ENCODE measurements at regions not wholly inside any gene's neighbourhood (a gene's known extent, or its start where the extent isn't known, plus 50 kb on each side); places are given as distances from the start of the nearest gene placed in this dataset.

DNA sequence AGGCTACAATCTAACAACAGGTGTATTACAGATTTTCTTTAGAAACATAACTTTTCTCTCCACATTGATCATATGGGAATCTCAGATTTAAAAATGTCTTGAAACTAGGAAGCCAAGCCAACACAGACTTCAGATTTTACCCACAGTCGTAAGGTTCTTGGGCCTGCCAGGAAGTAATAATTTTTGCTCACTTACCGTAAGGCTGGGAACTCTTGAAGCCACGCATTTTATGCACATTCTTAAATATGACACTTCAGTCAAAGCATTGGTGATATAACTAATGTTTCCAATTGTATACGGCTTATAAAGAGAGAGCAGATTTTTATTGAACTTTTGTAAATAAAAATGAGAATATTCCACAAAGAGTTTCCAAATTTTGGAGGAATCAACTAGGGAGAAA, 328.9 kb upstream of the TRPC7 start:
- DNase-seq (ENCODE audit: low read depth): no peak

- no peak for DNase-seq (ENCODE audit: low read depth)
Observed at GRCh38 chr5:136689552-136689951, 324.2 kb upstream of the TRPC7 start.

GRCh38 chr5:136686192-136686872, 321.0 kb upstream of the TRPC7 start:
- no peak for DNase-seq (ENCODE audit: low read depth)

- no peak for DNase-seq (ENCODE audit: low read depth)
Observed at GRCh38 chr5:136682986-136683385, 317.6 kb upstream of the TRPC7 start.

GRCh38 chr5:136679233-136679632, 313.9 kb upstream of the TRPC7 start:
- no peak for DNase-seq (ENCODE audit: low read depth)

GRCh38 chr5:136677217-136677616, 311.9 kb upstream of the TRPC7 start:
- DNase-seq (ENCODE audit: low read depth): no peak

DNA sequence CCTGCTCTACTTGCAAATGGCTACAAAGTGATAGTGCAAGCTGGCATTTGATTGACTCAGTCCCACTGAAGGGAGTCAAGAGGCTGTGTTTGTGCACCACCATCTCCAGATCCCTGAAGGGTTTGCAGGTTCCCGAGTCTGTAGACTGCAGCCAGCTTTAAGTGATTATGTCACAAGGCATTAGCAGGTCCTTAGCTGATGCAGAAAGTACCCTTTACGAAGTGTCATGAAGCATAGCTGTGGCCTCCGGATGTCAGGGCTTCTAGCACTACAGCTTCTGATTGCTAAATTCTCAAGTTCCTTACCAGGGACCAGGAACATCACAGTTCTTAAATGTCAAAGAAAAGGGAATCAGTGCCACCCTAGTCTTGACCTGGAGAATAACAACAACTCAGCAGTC, 311.3 kb upstream of the TRPC7 start:
- no peak for DNase-seq (ENCODE audit: low read depth)

GRCh38 chr5:136675769-136676168, 310.4 kb upstream of the TRPC7 start:
- no peak for DNase-seq (ENCODE audit: low read depth)

DNA sequence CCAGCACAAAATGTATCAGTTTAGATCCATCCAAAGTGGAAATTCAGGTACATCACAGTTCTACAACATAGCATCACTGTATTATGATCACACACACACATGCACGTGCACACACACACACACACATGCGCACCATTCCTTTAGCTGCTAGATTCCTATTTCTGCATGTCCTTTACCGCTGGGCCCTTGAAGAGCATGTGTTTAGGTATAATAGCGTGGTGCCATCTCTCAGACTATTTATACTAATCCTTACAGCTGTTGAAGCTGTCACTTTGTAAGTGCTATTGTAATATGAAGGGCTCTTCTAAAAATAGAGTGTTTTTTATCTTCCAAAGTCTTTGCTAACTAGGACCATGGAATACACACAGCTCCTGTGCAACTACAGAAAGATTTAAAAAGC, 308.8 kb upstream of the TRPC7 start:
- DNase-seq (ENCODE audit: low read depth): no peak

DNA sequence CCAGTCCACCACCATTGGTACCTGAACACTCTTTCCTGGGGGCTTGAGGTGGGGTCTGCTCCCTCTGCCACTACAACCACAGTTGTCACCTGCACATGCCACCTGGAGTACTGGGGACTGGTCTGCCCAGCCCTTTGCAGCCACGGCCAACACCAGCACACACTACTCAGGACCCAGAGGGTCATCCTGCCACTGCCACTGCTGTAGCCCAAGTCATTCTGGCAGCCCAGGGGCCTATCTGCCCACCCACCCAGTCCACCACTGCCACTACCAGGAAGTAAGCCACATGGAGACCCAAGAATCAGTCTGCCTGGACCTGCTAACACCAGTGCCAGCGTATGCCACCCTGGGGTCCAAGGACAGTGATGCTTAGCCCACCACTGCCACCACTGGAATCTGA, 302.4 kb upstream of the TRPC7 start:
- DNase-seq (ENCODE audit: low read depth): no peak

GRCh38 chr5:136666970-136667620, 301.8 kb upstream of the TRPC7 start:
- DNase-seq (ENCODE audit: low read depth): no peak

DNA sequence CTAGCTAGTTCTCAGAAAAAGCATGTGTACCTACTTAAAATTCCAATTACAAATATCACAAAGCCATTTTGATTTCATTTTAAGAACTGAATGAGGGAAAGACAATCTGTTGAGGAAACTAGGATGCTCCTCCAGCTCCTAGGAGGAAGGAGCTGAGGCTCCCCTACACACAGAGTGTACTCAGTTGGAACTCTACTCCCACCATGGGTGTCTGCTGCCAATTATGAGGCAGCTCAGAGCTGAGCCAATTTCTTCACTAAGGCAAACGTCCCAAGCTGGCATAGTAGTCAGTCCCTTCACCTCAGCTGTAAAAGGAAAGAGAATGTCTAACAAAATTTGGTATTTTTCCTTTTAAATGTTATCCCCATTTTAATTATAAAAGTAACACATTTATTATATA, 300.0 kb upstream of the TRPC7 start:
- no peak for DNase-seq (ENCODE audit: low read depth)

GRCh38 chr5:136661026-136661425, 295.7 kb upstream of the TRPC7 start:
- no peak for DNase-seq (ENCODE audit: low read depth)

DNA sequence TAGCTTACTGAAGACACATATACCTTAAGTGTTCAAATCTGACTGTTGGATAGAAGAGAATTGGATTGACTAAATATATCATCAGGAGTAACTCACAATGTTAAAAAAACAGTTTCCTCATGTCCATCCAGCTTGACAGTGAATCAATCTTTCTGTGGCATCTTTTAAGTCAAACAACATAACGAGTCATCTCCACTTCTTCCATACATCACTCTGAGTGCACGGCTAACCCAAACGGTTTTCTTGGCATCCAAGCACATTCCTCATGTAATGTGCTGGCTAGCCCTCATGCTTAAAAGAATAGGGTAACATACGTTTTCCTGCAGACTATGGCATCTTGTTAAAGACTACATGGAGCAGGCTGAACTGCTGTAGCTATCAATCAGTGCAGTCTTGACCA, 291.5 kb upstream of the TRPC7 start:
- no peak for DNase-seq (ENCODE audit: low read depth)

DNA sequence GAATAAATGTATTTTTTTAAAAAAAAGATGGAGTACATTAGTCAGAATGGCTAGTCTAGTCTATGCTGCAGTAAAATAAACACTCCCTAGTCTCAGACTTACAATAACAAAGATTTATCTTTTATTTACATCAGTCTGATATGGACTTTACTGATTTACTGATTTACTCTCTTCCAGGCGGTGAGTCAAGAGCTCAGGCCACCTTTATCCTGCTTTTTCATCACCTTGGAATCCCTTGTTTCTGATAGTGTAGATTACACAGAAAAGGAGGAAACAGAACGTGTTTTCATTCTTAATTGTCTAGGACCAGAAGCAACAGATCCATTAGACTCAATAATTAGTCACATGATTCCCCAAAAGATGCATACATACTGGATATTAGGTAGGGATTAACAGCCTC, 290.1 kb upstream of the TRPC7 start:
- DNase-seq (ENCODE audit: low read depth): no peak

DNA sequence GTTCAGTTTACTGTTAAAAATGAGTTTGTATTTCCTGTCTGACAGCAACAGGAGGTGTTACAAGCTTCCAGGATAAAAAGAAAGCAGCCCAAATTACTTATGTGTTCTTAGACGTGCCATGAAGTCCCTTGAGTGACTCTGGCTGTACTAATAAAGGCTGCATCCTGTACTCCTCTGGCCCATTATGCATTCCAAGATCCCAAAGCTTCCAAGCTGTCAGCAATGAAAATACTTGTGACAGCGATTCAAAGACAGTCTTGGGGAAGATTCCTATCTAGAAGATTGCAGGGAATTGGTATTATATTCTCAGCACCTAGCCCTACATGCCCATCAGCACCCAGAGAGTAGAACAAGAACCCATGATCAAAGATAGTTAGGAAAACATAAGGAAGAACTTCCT, 281.6 kb upstream of the TRPC7 start:
- DNase-seq (ENCODE audit: low read depth): no peak

DNA sequence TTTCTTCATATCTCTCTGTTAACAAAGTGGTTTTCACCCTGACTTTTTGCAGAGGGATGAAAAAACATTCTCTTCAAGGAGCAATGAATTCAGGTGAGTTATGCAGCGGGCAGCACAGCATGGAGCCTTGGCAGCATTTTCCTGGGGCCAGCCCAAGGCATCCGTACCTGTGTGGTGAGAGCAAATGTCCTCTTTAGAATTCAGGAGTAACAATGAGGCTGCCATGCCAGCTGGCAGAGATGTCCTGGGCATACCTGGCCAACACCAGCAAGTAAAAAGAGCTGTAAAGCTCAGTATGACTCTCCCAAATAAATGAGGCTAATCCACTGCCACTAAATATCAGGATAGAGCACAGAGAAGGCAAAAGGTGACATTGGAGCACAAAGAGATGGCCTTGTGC, 277.6 kb upstream of the TRPC7 start:
- DNase-seq (ENCODE audit: low read depth): no peak

GRCh38 chr5:136639616-136640015, 274.3 kb upstream of the TRPC7 start:
- DNase-seq (ENCODE audit: low read depth): no peak

- no peak for DNase-seq (ENCODE audit: low read depth)
Observed at GRCh38 chr5:136638084-136638483, 272.7 kb upstream of the TRPC7 start.

GRCh38 chr5:136636001-136636400, 270.7 kb upstream of the TRPC7 start:
- no peak for DNase-seq (ENCODE audit: low read depth)

DNA sequence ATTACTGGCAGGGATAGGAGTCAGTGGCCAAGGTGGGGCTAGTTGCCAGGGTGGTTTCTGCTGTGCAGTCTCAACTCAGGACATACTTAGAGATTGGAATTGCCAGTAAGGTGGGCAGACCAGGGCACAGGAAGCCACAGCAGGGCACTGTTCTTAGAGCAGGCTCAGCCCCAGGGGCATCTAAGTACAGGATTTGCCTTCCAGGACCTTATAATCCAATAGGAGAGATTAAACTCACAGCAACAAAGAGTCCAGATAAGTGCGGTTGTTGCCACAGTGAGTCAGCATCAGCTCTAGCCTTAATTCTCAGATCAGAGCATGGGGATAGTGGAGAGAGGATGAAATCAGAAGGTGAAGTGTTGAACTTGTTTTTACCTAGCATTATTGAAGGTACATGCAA, 265.8 kb upstream of the TRPC7 start:
- DNase-seq (ENCODE audit: low read depth): no peak

DNA sequence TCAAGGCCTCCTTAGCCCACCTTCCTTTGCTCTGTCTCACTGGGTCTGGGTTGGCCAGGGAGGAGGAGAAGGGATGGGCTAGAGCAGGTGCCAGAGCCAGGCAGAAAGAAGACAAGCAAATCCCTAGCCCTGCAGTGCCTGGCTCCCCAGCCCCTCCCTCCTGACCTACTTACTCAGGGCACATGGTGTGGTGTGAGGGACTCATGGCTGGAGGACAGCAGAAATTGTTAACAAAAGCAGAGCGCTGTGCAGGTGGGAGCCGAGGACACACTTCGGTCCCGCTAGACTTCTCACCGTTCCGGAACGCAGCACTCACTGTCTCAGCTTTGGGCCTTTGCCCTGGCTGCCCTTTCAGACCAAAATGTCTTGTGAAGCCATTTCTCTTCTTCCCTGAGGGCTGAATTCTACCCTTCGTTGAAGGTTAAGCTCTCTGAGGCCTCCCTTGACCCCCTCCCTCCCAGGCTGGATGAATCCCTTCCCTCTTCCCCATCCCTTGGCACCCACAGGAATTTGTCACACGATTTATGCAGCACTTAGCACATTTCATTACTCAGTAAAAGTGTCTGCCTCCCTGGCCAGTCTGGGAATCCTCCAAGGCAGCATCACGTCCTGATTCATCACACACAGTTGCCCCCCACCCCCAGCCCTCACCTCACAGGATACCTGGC, 263.9 kb upstream of the TRPC7 start:
- no peak for DNase-seq (ENCODE audit: low read depth)

DNA sequence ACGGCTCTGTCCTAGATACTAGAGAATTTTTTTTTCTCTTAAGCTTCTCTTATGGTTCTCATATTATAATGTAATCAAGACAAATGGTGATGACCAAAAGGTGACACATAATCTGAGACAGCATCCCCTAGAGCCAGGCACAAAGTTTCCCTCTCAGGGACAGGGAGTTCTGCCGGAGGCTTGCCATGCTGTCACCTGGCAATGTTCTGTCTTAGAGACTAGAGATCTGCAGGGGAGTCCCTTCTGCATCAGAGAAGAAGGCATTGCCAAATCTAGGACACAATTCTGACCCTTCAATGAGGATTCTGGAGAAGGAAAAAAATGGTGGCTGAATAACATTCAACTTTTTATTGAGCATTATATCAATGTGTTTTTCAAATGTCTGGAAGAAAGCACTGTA, 261.2 kb upstream of the TRPC7 start:
- DNase-seq (ENCODE audit: low read depth): no peak

GRCh38 chr5:136622747-136623146, 257.4 kb upstream of the TRPC7 start:
- DNase-seq (ENCODE audit: low read depth): no peak

Data from stimulated activated CD8-positive, alpha-beta memory T cell treated with anti-CD3 and anti-CD28 coated beads, Interleukin-15, amount 100 ng/mL, for 1 hour (primary cell).